ENCODE measurements at regions not wholly inside any gene's neighbourhood (a gene's known extent, or its start where the extent isn't known, plus 50 kb on each side); places are given as distances from the start of the nearest gene placed in this dataset.

DNA sequence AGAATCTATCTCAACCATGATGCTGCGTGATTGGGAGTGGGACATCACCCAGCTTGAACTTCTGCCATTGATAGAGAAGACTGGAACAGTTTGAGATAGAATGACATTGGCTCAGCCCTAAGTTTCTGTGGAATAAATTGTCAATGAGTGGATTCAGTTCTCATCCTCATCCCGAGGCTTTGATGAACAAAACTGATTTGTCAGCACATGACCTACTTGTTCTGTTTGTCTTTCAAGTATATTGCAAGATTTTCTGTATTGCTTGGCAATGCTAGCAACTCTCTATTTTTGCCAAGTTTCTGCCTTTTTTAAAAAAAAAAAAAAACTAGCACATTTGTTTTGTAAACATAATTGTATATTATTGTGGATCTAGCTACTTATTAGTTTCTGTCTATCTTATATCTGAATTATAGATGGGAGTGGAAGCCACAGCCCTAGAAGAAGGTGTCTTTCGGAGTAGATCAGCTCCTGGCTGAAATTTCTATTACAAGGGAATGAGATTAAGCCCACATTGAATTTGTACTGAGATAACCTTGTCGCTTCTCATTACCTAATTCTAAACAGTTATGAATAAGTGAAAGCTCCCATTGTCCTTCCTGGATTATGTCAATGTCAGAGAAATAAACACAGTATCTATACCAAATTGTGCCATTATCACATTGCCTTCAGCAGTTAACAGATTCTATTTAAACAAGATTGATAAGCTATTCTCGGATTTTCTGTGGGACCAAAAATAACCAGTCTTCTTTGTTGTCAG lies 166.1 kb downstream of the TNFSF13B start:
- no peak overlapping the region for H3K27ac ChIP-seq (ENCODE audit: low read depth, low read length, severe bottlenecking)
- H3K9me3 ChIP-seq (ENCODE audit: control insufficient read depth, low read length), result no peaks in the 10 kb centered on the region
- WGBS, 2 experiments (ENCODE audit: insufficient coverage in 2 of 2), result 90 to 100% methylated on average over 2 to 3 of the region's 5 CpGs
- no peaks in the 10 kb centered on the region for H3K36me3 ChIP-seq (ENCODE audit: control insufficient read depth, insufficient read depth, low read length)
- H3K4me1 ChIP-seq (ENCODE audit: control insufficient read depth, insufficient read depth, low read length, poor library complexity, severe bottlenecking), result no peaks in the 10 kb centered on the region
- H3K4me3 ChIP-seq (ENCODE audit: extremely low read depth, insufficient read depth, low read length, poor library complexity, severe bottlenecking), result no peak overlapping the region

- Histone ChIP-seq H3K4me1 (ENCODE audit: control insufficient read depth, insufficient read depth, low read length, poor library complexity, severe bottlenecking) (no peaks in the 10 kb centered on the region), H3K4me3 (ENCODE audit: extremely low read depth, insufficient read depth, low read length, poor library complexity, severe bottlenecking) (no peak overlapping the region), H3K36me3 (ENCODE audit: control insufficient read depth, insufficient read depth, low read length) (no peaks in the 10 kb centered on the region), H3K27ac (ENCODE audit: low read depth, low read length, severe bottlenecking) (no peak overlapping the region), H3K9me3 (ENCODE audit: control insufficient read depth, low read length) (no peaks in the 10 kb centered on the region)
- WGBS, 2 experiments (ENCODE audit: insufficient coverage in 2 of 2), result 100% methylated on average over 1 of the region's 2 CpGs; no CpG with 5 or more reads in 1 of the 2 experiments
Measured at GRCh38 chr13:108437496-108437895, 168.0 kb downstream of the TNFSF13B start.

GRCh38 chr13:108439556-108439955 lies 170.0 kb downstream of the TNFSF13B start:
- no peak overlapping the region for H3K27ac ChIP-seq (ENCODE audit: low read depth, low read length, severe bottlenecking)
- no peaks in the 10 kb centered on the region for H3K36me3 ChIP-seq (ENCODE audit: control insufficient read depth, insufficient read depth, low read length)
- no peaks in the 10 kb centered on the region for H3K9me3 ChIP-seq (ENCODE audit: control insufficient read depth, low read length)
- no peak overlapping the region for H3K4me3 ChIP-seq (ENCODE audit: extremely low read depth, insufficient read depth, low read length, poor library complexity, severe bottlenecking)
- WGBS, 2 experiments (ENCODE audit: insufficient coverage in 2 of 2), result 71% methylated on average over 1 of the region's 7 CpGs; no CpG with 5 or more reads in 1 of the 2 experiments
- no peaks in the 10 kb centered on the region for H3K4me1 ChIP-seq (ENCODE audit: control insufficient read depth, insufficient read depth, low read length, poor library complexity, severe bottlenecking)

- H3K4me3 ChIP-seq (ENCODE audit: extremely low read depth, insufficient read depth, low read length, poor library complexity, severe bottlenecking), result no peak overlapping the region
- H3K4me1 ChIP-seq (ENCODE audit: control insufficient read depth, insufficient read depth, low read length, poor library complexity, severe bottlenecking), result no peaks in the 10 kb centered on the region
- no peaks in the 10 kb centered on the region for H3K36me3 ChIP-seq (ENCODE audit: control insufficient read depth, insufficient read depth, low read length)
- H3K9me3 ChIP-seq (ENCODE audit: control insufficient read depth, low read length), result no peaks in the 10 kb centered on the region
- H3K27ac ChIP-seq (ENCODE audit: low read depth, low read length, severe bottlenecking), result no peak overlapping the region
- 83 to 93% methylated on average over 3 to 4 of the region's 6 CpGs for WGBS, 2 experiments (ENCODE audit: insufficient coverage in 2 of 2)
Measured at GRCh38 chr13:108444448-108444847, 174.9 kb downstream of the TNFSF13B start.

- Histone ChIP-seq H3K27ac (ENCODE audit: low read depth, low read length, severe bottlenecking) (no peak overlapping the region), H3K36me3 (ENCODE audit: control insufficient read depth, insufficient read depth, low read length) (no peaks in the 10 kb centered on the region), H3K9me3 (ENCODE audit: control insufficient read depth, low read length) (no peaks in the 10 kb centered on the region), H3K4me3 (ENCODE audit: extremely low read depth, insufficient read depth, low read length, poor library complexity, severe bottlenecking) (no peak overlapping the region), H3K4me1 (ENCODE audit: control insufficient read depth, insufficient read depth, low read length, poor library complexity, severe bottlenecking) (no peaks in the 10 kb centered on the region)
Measured at GRCh38 chr13:108448891-108449290, 179.4 kb downstream of the TNFSF13B start.

DNA sequence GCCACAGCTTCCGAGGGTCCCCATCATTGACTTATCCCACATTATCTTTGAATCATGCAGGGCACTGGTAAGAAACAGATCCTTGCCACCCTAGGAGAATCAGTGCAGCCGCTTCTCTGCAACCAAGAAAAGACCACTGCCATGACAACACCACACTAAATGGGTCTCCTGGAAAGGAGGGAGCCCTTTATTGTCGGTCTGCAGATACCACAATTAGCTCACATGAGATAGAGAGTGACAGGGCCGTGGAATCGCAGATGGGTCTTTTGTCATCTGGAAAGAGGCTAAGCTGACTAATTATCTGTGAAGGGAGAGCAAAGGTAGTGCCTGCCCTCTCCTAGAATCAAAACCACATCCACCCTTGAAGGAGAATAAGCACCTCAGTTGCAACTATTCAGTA lies 178.3 kb upstream of the MYO16 start:
- Histone ChIP-seq H3K4me1 (ENCODE audit: control insufficient read depth, insufficient read depth, low read length, poor library complexity, severe bottlenecking) (no peaks in the 10 kb centered on the region), H3K4me3 (ENCODE audit: extremely low read depth, insufficient read depth, low read length, poor library complexity, severe bottlenecking) (no peak overlapping the region), H3K36me3 (ENCODE audit: control insufficient read depth, insufficient read depth, low read length) (no peaks in the 10 kb centered on the region), H3K27ac (ENCODE audit: low read depth, low read length, severe bottlenecking) (no peak overlapping the region), H3K9me3 (ENCODE audit: control insufficient read depth, low read length) (no peaks in the 10 kb centered on the region)
- 92 to 100% methylated on average over 1 to 2 of the region's 5 CpGs for WGBS, 2 experiments (ENCODE audit: insufficient coverage in 2 of 2)

DNA sequence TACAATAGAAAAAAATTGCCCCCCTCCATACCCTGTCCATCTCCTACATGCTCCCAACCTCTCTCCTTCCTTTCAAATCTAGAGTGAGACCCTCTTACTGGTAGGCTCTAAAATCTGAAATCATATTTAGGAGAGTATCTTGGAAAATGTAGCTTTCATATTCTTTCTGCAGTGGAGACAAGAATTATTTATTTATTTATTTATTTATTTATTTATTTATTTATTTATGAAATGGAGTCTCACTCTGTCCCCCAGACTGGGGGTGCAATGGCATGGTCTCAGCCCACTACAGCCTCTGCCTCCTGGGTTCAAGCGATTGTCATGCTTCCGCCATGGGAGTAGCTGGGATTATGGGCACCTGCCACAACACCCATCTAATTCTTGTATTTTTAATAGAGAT lies 174.1 kb upstream of the MYO16 start:
- no peak overlapping the region for H3K27ac ChIP-seq (ENCODE audit: low read depth, low read length, severe bottlenecking)
- WGBS, 2 experiments (ENCODE audit: insufficient coverage in 2 of 2), result no CpG with 5 or more reads among the region's 2 CpGs
- no peak overlapping the region for H3K4me3 ChIP-seq (ENCODE audit: extremely low read depth, insufficient read depth, low read length, poor library complexity, severe bottlenecking)
- H3K9me3 ChIP-seq (ENCODE audit: control insufficient read depth, low read length), result no peaks in the 10 kb centered on the region
- no peaks in the 10 kb centered on the region for H3K4me1 ChIP-seq (ENCODE audit: control insufficient read depth, insufficient read depth, low read length, poor library complexity, severe bottlenecking)
- H3K36me3 ChIP-seq (ENCODE audit: control insufficient read depth, insufficient read depth, low read length), result no peaks in the 10 kb centered on the region

DNA sequence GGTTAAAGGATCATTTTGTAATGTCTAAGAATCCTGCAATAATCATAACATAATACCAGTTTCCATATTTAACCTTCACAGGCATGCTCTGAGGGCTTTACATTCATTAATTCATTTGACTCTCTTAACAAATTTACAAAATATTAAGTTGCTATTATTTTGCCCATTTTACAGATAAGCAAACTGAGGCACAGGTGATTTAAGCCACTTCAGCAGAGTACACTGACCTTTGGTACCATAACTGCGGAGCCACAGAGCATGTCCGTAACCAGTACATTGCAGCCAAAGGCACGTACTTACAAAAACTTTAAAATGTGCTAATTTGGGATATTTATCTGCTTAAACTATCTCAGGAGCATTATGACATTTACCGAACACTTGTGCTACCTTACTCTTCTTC lies 169.4 kb upstream of the MYO16 start:
- WGBS, 2 experiments (ENCODE audit: insufficient coverage in 2 of 2), result 90 to 92% methylated on average over 2 of the region's 4 CpGs
- H3K27ac ChIP-seq (ENCODE audit: low read depth, low read length, severe bottlenecking), result no peak overlapping the region
- no peaks in the 10 kb centered on the region for H3K9me3 ChIP-seq (ENCODE audit: control insufficient read depth, low read length)
- H3K36me3 ChIP-seq (ENCODE audit: control insufficient read depth, insufficient read depth, low read length), result no peaks in the 10 kb centered on the region
- no peaks in the 10 kb centered on the region for H3K4me1 ChIP-seq (ENCODE audit: control insufficient read depth, insufficient read depth, low read length, poor library complexity, severe bottlenecking)
- no peak overlapping the region for H3K4me3 ChIP-seq (ENCODE audit: extremely low read depth, insufficient read depth, low read length, poor library complexity, severe bottlenecking)

DNA sequence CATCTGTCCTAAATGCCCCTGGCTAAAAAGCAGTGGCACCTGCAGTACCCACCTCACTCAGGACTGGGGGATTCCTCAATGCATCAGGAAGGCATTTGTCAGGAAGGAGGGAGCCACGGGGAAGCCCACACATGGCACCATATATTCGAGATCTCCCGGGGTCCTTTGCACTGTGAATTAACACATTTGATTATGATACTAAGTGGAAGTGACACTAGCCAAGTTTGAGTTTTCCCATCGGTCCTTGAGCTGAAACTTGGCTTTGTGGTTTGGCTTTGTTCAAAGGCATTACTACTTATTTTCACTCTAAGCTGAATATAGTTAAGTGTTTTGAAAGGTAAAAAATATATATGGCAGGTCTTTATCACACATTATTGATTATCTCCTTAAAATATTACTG lies 168.7 kb upstream of the MYO16 start:
- Histone ChIP-seq H3K4me3 (ENCODE audit: extremely low read depth, insufficient read depth, low read length, poor library complexity, severe bottlenecking) (no peak overlapping the region), H3K36me3 (ENCODE audit: control insufficient read depth, insufficient read depth, low read length) (no peaks in the 10 kb centered on the region), H3K27ac (ENCODE audit: low read depth, low read length, severe bottlenecking) (no peak overlapping the region), H3K9me3 (ENCODE audit: control insufficient read depth, low read length) (no peaks in the 10 kb centered on the region), H3K4me1 (ENCODE audit: control insufficient read depth, insufficient read depth, low read length, poor library complexity, severe bottlenecking) (no peaks in the 10 kb centered on the region)
- 60 to 65% methylated on average over 2 of the region's 4 CpGs for WGBS, 2 experiments (ENCODE audit: insufficient coverage in 2 of 2)

GRCh38 chr13:108463340-108463739 lies 166.1 kb upstream of the MYO16 start:
- no peak overlapping the region for H3K4me3 ChIP-seq (ENCODE audit: extremely low read depth, insufficient read depth, low read length, poor library complexity, severe bottlenecking)
- H3K4me1 ChIP-seq (ENCODE audit: control insufficient read depth, insufficient read depth, low read length, poor library complexity, severe bottlenecking), result no peaks in the 10 kb centered on the region
- no peaks in the 10 kb centered on the region for H3K9me3 ChIP-seq (ENCODE audit: control insufficient read depth, low read length)
- no peak overlapping the region for H3K27ac ChIP-seq (ENCODE audit: low read depth, low read length, severe bottlenecking)
- WGBS, 2 experiments (ENCODE audit: insufficient coverage in 2 of 2), result 86 to 100% methylated on average over 1 of the region's 3 CpGs
- H3K36me3 ChIP-seq (ENCODE audit: control insufficient read depth, insufficient read depth, low read length), result no peaks in the 10 kb centered on the region

GRCh38 chr13:108470921-108471320 lies 158.5 kb upstream of the MYO16 start:
- Histone ChIP-seq H3K36me3 (ENCODE audit: control insufficient read depth, insufficient read depth, low read length) (no peaks in the 10 kb centered on the region), H3K27ac (ENCODE audit: low read depth, low read length, severe bottlenecking) (no peak overlapping the region), H3K4me3 (ENCODE audit: extremely low read depth, insufficient read depth, low read length, poor library complexity, severe bottlenecking) (no peak overlapping the region), H3K9me3 (ENCODE audit: control insufficient read depth, low read length) (no peaks in the 10 kb centered on the region), H3K4me1 (ENCODE audit: control insufficient read depth, insufficient read depth, low read length, poor library complexity, severe bottlenecking) (no peaks in the 10 kb centered on the region)
- 100% methylated on average over 1 of the region's 5 CpGs; no CpG with 5 or more reads in 1 of the 2 experiments for WGBS, 2 experiments (ENCODE audit: insufficient coverage in 2 of 2)

Data from mesodermal cell (in vitro differentiated cells).